ENCODE measurements at regions not wholly inside any gene's neighbourhood (a gene's known extent, or its start where the extent isn't known, plus 50 kb on each side); places are given as distances from the start of the nearest gene placed in this dataset.

DNA sequence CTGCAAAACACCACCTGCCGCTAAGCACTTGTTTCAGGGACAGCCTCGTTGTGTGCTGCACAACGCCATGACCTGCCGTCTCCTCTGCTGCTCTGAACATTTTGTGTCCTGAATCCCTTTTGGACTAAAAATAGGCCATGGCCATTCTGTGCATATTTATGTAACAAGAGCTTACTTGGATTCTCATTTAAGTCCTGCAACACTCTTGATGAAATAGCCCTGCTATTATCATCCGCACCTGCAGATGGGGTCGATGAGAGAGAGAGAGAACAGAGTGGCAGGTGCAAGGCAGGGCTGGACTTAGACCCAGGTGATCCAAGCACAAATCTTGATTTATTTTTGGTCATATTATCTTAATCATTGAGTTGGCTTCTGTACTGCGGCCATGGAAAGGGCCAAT, 121.2 kb upstream of the PRKCQ start:
- WGBS, 2 donors = 76 to 84% methylated on average over 7 of the region's 7 CpGs
- H3K4me3 ChIP-seq = no peak overlapping the region
- H3K27ac ChIP-seq = no peak overlapping the region
- no peaks in the 10 kb centered on the region for H3K9me3 ChIP-seq
- no peaks in the 10 kb centered on the region for H3K4me1 ChIP-seq
- no peak for DNase-seq
- H3K36me3 ChIP-seq = no peaks in the 10 kb centered on the region
- intact Hi-C loops (cut with DNase I) = no loop called here
- TF ChIP-seq, protein P1, sequence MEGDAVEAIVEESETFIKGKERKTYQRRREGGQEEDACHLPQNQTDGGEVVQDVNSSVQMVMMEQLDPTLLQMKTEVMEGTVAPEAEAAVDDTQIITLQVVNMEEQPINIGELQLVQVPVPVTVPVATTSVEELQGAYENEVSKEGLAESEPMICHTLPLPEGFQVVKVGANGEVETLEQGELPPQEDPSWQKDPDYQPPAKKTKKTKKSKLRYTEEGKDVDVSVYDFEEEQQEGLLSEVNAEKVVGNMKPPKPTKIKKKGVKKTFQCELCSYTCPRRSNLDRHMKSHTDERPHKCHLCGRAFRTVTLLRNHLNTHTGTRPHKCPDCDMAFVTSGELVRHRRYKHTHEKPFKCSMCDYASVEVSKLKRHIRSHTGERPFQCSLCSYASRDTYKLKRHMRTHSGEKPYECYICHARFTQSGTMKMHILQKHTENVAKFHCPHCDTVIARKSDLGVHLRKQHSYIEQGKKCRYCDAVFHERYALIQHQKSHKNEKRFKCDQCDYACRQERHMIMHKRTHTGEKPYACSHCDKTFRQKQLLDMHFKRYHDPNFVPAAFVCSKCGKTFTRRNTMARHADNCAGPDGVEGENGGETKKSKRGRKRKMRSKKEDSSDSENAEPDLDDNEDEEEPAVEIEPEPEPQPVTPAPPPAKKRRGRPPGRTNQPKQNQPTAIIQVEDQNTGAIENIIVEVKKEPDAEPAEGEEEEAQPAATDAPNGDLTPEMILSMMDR (IDR thresholded peaks at IDR 0.05) = peak in 1 of 6 experiments; percentile 34
- TF ChIP-seq POLR2A (IDR thresholded peaks at IDR 0.05) = no peak
- no peaks in the 10 kb centered on the region for H3K27me3 ChIP-seq

DNA sequence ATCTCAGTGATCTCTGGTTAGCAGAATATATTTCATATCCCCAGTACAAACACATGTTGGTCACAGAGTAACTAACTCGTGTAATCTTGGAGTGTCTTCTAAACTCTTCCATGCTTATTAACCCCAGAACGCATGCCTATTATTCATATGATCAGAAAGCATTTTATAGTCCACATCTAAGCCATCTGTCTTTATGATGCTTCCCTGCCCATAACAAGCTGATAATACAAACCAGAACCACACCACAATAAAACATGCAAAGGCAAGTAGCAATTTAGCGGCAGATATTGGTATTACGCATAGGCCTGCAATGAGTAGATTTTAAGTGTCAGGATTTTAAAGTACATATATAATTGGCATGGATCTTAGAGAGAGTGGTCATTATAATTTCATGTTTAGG, 120.0 kb upstream of the PRKCQ start:
- Histone ChIP-seq H3K9me3 (no peaks in the 10 kb centered on the region), H3K27me3 (no peaks in the 10 kb centered on the region), H3K4me3 (no peak overlapping the region), H3K36me3 (no peaks in the 10 kb centered on the region), H3K4me1 (no peaks in the 10 kb centered on the region), H3K27ac (no peak overlapping the region)
- intact Hi-C loops (cut with DNase I) = no loop called here
- no peak for DNase-seq
- 86 to 90% methylated on average over 4 of the region's 4 CpGs for WGBS, 2 donors
- no peak for TF ChIP-seq POLR2A (IDR thresholded peaks at IDR 0.05)
- TF ChIP-seq, protein P1 (IDR thresholded peaks at IDR 0.05) = no peak

DNA sequence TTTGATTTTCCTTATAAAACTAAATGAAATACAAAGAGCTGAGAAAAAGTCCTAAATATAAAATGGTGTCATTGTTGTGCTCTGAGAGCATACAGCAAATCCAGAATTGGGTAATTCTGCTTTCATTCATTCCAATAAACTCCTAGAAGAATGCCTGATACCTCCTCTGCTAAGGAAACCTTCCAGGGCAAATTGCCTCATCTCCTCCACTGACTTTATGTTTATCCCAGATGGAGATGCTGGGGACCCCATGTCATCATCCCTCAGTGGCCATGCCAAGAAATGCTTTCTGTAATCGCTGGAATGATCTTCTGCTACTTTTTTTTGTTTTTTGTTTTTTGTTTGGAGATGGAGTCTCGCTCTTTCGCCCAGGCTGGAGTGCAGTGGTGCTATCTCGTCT, 119.3 kb upstream of the PRKCQ start:
- Histone ChIP-seq H3K36me3 (no peaks in the 10 kb centered on the region), H3K4me1 (no peaks in the 10 kb centered on the region), H3K9me3 (no peaks in the 10 kb centered on the region), H3K4me3 (no peak overlapping the region), H3K27me3 (no peaks in the 10 kb centered on the region), H3K27ac (no peak overlapping the region)
- intact Hi-C loops (cut with DNase I) = no loop called here
- no peak for DNase-seq
- TF ChIP-seq, protein P1 (IDR thresholded peaks at IDR 0.05) = no peak
- no peak for TF ChIP-seq POLR2A (IDR thresholded peaks at IDR 0.05)
- WGBS, 2 donors = 71 to 88% methylated on average over 4 of the region's 4 CpGs

DNA sequence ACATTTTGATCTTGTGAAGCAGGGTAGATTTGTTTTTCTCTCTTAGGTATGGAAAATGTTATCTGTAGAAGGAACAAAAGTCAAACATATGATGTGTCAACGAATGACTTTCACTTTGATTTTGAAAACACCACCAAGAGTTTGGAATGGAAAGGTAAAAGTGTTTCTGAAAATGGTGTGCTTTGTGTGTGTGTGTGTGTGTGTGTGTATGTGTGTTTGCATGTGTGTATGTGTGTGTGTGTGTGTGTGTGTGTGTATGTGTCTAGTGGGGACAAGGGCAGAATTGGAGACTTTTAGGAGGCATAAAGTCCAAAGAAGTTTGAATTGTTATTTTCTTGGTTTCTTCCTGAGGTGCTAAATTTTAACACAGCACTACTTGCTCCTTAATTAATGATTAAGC, 115.4 kb upstream of the PRKCQ start:
- no peak for DNase-seq
- Histone ChIP-seq H3K36me3 (no peaks in the 10 kb centered on the region), H3K27ac (no peak overlapping the region), H3K9me3 (no peaks in the 10 kb centered on the region), H3K4me1 (no peaks in the 10 kb centered on the region), H3K4me3 (no peak overlapping the region), H3K27me3 (no peaks in the 10 kb centered on the region)
- TF ChIP-seq POLR2A (IDR thresholded peaks at IDR 0.05) = no peak
- 69 to 72% methylated on average over 1 of the region's 1 CpG for WGBS, 2 donors
- intact Hi-C loops (cut with DNase I) = no loop called here

DNA sequence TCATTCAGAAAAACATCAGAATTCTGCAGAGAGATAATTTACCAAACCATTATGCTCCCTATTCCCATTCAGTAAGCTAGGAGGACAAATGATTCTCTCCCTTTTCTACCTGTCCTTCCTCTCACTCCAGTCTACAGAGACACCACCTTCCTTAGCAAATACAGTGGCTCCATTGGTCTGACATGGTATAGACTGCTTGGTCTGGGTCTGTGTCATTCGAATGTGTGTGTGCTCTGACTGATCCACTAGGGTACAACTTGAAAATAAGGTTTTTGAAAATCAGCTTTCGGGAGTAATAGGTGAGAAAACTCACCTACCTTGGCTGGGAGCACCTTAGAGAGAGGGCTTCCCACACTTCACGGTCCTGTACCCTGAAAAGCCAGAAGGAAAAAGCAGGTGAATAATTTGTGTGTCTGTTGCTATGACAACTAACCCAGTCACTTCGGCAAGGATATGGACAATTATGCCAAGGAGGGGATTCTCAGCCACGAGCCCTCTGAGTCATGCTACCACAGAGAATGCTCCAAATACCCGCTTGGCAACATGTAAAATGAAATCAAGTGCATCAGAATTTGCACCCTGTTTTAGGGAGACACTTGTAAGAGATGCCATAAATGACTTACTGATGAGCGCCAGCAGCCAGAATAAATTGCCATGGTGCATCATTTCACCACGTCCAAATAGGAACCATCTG, 114.5 kb upstream of the PRKCQ start:
- no peak for TF ChIP-seq POLR2A (IDR thresholded peaks at IDR 0.05)
- TF ChIP-seq, protein P1 (IDR thresholded peaks at IDR 0.05) = no peak
- Histone ChIP-seq H3K4me3 (no peak overlapping the region), H3K27ac (no peak overlapping the region), H3K36me3 (no peaks in the 10 kb centered on the region), H3K27me3 (no peaks in the 10 kb centered on the region), H3K4me1 (peaks cover 0 to 1% (median 0%) of the 10 kb centered on the region in 3 donors), H3K9me3 (no peaks in the 10 kb centered on the region)
- no peak for DNase-seq
- intact Hi-C loops (cut with DNase I) = no loop called here
- 41 to 55% methylated on average over 8 of the region's 8 CpGs for WGBS, 2 donors

DNA sequence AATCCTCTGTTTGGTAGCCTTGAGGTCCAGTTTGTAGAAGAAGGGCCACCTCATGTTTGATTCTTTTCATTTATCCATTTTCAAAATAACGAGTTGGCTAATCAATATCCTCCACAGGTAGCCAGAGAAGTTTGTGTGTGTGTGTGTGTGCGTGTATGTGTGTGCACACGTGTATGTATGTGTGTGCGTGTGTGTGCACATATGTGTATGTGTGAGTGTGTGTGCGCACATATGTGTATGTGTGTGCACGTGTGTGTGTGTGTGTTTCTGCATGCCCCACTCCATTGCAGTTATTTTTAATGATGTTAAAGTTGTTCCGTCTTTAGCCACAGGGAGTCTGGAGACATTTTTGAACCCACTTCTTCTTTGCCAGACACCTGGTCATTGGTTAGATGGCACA, 112.8 kb upstream of the PRKCQ start:
- Histone ChIP-seq H3K27ac (no peak overlapping the region), H3K27me3 (peaks cover 0 to 6% (median 0%) of the 10 kb centered on the region in 4 donors), H3K36me3 (no peaks in the 10 kb centered on the region), H3K4me3 (no peak overlapping the region), H3K4me1 (peaks cover 0 to 10% (median 4%) of the 10 kb centered on the region in 3 donors), H3K9me3 (no peaks in the 10 kb centered on the region)
- TF ChIP-seq, protein P1 (IDR thresholded peaks at IDR 0.05) = no peak
- TF ChIP-seq POLR2A (IDR thresholded peaks at IDR 0.05) = no peak
- no peak for DNase-seq
- intact Hi-C loops (cut with DNase I) = no loop called here
- WGBS, 2 donors = 74 to 96% methylated on average over 7 of the region's 7 CpGs

All from esophagus squamous epithelium (tissue), 5 donors.